IMR-90 (cell line): ENCODE measurements at regions not wholly inside any gene's neighbourhood (a gene's known extent, or its start where the extent isn't known, plus 50 kb on each side); places are given as distances from the start of the nearest gene placed in this dataset.

Experiments
- BHLHE40 ChIP-seq: fragments of 150-350 bp; IDR thresholded peaks from 2 replicates; pipeline ENCODE4 v1.6.1; 2016; ENCODE audit warnings: mild to moderate bottlenecking, low read depth, low read length
- POLR2A ChIP-seq: IDR thresholded peaks from 2 replicates; pipeline ENCODE4 v1.6.1; 2012; ENCODE audit warnings: mild to moderate bottlenecking, low read depth, low read length
- RAD21 ChIP-seq: IDR thresholded peaks from 2 replicates; pipeline ENCODE4 v1.6.1; 2012; ENCODE audit warnings: low read length, improper control_type of control experiment
- RCOR1 ChIP-seq: IDR thresholded peaks from 2 replicates; pipeline ENCODE4 v1.6.1; 2012; ENCODE audit warnings: mild to moderate bottlenecking, low read length, improper control_type of control experiment; ENCODE audit not compliant: insufficient replicate concordance
- RFX5 ChIP-seq: IDR thresholded peaks from 2 replicates; pipeline ENCODE4 v1.8.0; 2012; ENCODE audit warnings: low read depth, mild to moderate bottlenecking, low read length, moderate library complexity
- SMC3 ChIP-seq: fragments of 150-350 bp; IDR thresholded peaks from 2 replicates; pipeline ENCODE4 v1.6.1; 2016; ENCODE audit warnings: low read depth, mild to moderate bottlenecking, antibody characterized with exemption, low read length, moderate library complexity
- TF ChIP-seq, protein P1 (sequence below): conservative IDR thresholded peaks from 2 replicates; pipeline ENCODE4 v1.5.1; 2012; ENCODE audit warnings: mild to moderate bottlenecking, low read depth, low read length, improper control_type of control experiment
- TF ChIP-seq, protein P2 (sequence below): fragments of 150-350 bp; IDR thresholded peaks from 2 replicates; pipeline ENCODE4 v1.6.1; 2017; ENCODE audit warnings: mild to moderate bottlenecking, antibody characterized with exemption, low read length, low read depth

DNA sequence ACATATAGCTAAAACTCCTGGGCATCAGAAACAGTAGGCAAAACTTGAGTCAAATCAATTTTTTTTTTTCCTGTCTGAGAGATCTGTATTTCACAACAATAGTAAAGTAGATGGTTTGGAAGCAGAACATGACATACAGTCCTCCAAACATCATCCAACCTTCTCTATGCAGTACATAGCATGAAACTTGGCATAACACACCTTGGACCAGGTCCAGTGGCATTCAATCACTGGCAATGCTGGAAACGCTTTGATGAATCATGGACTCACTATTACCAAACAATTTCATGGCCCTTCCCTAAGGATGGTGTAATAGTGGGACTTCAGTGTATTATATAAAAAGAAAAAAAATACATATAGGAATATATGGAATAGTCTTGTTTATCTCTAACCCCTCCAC is 154.6 kb downstream of the FMR1NB start:
- TF ChIP-seq RFX5 (no peak), BHLHE40 (no peak), RCOR1 (no peak), SMC3 (no peak), POLR2A (no peak), RAD21 (no peak)
- TF ChIP-seq, protein P1, sequence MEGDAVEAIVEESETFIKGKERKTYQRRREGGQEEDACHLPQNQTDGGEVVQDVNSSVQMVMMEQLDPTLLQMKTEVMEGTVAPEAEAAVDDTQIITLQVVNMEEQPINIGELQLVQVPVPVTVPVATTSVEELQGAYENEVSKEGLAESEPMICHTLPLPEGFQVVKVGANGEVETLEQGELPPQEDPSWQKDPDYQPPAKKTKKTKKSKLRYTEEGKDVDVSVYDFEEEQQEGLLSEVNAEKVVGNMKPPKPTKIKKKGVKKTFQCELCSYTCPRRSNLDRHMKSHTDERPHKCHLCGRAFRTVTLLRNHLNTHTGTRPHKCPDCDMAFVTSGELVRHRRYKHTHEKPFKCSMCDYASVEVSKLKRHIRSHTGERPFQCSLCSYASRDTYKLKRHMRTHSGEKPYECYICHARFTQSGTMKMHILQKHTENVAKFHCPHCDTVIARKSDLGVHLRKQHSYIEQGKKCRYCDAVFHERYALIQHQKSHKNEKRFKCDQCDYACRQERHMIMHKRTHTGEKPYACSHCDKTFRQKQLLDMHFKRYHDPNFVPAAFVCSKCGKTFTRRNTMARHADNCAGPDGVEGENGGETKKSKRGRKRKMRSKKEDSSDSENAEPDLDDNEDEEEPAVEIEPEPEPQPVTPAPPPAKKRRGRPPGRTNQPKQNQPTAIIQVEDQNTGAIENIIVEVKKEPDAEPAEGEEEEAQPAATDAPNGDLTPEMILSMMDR = no peak
- TF ChIP-seq, protein P2, sequence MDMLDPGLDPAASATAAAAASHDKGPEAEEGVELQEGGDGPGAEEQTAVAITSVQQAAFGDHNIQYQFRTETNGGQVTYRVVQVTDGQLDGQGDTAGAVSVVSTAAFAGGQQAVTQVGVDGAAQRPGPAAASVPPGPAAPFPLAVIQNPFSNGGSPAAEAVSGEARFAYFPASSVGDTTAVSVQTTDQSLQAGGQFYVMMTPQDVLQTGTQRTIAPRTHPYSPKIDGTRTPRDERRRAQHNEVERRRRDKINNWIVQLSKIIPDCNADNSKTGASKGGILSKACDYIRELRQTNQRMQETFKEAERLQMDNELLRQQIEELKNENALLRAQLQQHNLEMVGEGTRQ = no peak
